HG03439 (cell line): ENCODE measurements at regions not wholly inside any gene's neighbourhood (a gene's known extent, or its start where the extent isn't known, plus 50 kb on each side); places are given as distances from the start of the nearest gene placed in this dataset.
"Not testable (repeated sequence)": the region's sequence is repeated elsewhere in the genome, so short reads cannot be mapped to it uniquely, and the experiment has no call there.

Source experiments
- ATAC-seq: cut with Tn5 transposase; IDR thresholded peaks from one replicate; pipeline ENCODE4 v1.9.1; 2021; ENCODE audit warnings: mild to moderate bottlenecking, moderate library complexity; ENCODE audit not compliant: unreplicated experiment

DNA sequence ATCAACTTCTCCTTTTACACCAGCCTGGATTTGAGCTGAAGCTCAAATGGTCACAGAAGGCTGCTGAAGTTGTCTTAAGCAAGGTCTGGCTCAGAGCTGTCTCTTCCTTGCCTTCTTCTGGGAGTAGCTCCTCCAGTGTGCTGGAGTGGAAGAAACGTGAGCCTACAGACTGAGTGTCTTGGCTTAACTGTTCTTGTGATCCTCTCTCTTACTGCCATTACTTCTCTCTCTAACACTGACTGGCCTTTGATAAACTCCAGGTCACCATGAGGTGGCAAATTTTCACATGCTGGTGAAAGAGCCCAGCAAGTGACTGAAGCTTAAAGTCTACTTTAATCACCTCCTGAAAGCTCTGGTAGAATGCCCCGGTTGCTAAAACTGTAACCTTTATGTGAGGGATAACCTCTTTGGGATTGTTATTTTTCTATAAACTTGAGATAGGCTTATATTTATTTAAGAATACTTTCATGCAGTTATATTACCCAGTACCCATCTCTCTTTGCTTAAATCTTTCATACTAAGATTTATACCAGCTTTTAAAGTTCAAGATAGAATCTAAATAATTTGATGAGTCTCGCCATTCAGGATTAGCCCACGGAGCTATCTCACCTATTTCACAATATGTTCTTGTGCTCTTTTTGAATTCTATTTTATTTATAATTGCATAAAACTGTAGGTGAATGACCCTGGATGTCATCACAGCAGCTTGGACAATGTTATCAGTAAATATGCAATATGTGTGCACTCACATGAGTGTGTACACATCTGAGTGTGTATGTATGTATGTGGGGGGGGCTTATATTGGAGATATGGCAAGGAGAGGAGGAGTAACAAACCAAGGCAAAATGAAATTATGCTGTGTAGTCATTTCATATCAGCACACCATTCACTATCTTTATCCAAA lies 924.0 kb downstream of the LTN1 start:
- no peak for ATAC-seq

DNA sequence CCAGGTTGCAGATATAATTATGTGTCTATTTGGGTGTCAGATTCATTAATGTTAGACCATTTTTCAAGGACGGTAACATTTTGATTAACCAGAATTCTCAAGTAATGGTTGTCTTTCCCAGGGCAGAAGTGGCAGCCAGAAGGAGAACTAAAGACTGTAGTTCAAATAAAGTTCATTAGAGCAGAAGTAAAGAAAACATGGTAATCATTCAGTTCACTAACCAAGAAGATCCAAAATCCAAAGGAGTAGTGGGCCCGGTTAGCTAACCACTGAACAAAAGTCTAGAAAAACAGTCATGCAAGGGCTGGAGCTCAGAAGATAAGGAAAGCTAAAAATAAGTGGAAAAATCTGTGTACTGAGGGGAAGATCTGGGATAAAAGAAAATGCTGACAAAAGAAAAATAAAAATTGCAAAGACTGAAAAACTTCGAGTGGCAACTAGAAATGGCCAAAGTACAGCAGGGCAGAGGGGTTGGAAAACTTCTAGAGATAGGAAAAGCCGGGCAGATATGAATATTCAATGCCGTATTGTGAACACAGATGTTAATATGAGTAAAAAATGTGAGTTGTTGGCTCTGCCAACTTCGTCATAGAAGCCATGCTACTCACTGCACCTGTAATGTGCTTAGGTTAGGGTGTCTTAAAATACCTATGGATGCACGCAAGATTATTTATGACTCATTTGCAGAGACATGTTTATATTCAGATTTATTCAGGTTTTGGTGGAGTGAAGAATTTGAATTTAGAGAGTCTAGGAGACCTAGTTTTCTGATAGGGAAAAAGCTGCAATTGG lies 925.9 kb downstream of the LTN1 start:
- ATAC-seq, result no peak

DNA sequence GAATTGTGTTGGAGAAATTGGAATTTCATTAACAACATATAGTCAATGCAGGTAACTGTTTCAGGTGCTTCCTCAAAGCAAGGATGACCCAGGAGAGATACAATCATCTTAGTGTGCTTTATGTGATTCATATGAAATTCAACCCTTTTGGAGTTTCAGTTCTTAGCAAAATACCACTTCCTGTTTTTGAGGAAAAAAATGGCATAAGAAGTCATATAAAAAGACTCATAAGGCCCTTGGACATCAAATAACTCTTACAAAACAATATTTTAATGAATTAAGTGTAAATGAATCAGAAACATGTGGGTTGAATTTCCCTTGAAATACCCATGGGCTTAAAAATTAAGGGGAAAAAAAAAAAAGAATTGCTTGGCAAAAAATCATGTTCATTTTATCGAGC lies 926.6 kb downstream of the LTN1 start:
- no peak for ATAC-seq

DNA sequence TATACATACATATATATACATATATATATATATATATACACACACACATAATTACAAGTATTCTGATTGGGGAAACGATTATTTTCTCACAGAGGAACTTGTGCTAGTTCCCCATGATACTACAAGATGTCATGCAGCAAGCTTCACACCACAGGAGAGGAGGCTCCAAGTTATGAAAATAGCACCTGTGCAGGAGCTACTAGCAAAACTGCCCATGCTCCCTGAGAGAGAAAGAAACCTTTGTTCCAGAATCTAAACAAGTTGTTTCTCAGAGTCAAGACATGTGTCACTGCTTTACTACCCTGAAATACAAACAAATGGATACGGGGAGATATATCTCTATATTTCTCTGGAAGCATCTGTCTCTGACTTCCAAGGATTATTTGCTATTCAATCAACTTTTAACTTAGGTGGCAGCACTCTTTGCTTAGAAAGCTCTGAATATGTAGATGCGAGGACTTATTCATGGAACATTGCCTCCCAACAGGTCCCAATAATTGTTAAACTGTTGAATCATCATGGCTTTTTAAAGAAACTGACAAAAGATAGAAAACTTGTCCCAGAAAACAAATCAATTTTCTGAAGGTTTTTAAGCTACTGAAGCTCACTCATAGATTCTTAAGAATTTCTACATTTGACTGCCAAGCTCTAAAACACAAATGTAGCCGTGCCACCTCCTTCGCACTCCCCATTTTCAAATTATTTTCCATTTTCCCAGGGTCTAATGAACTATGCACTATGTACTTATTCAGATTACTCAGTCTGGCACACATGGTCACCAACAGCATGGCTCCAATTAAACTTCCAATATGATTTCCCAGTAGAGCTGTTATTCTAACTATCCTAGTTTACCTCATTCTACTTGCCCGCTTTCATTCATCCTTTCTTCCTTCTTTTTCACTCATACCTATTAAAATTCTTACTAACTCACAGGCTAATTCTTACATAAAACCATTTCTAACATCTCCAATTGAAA lies 929.1 kb downstream of the LTN1 start:
- ATAC-seq, result no peak

DNA sequence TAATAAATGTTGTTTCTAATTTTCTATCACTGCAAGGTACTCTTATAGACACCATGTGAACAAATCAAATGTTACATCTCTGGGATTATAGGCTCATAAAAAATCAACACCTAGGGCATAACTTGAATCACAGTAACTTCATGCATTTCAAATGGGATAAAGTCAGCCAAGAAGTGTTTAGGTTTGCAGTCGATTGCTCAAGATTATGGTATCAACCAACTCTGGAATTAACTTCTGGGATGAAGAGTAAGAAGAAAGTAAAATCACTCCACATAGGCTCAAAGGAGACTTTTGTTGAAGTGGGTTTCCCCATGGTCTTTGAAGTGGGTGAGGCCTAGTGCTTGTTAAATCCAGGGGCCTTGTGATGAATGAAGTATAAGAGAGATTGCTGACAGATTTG lies 939.7 kb downstream of the LTN1 start:
- ATAC-seq, result not testable (repeated sequence)

DNA sequence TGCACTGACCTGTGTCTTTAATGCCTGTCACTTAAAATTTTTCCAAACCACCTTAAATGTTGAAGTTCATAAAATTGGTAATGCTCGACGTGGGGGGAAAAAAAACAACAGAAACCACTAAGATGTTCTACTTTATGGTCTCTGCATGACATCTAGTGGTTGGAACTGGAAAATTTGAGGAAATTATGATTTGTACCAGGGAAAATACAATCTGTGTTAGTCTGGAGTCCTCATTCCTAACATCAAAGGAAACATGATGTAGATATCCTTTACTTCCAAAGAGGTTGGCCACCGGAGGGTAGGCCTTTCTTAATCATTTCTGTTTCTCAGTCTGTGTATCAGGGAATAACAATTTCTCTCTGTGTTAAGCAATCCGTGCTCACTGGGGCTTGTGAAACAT lies 941.0 kb downstream of the LTN1 start:
- not testable (repeated sequence) for ATAC-seq

DNA sequence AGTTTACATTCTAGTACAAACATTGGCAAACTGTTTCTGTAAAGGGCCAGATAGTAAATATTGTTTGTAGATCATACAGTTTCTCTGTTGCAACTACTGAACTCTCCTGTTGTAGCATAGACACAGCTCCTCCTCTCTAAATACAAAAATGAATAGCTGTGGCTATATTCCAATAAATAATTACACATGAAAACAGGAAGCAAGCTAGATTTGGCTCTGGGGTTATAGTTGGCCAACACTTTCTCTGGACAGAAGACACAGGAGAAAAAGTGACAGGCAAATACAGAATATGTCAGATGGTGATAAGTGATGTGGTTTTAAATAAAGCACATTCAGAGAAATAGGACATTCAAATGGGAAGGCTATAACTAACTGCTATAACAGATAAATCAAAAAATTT lies 957.0 kb downstream of the LTN1 start:
- ATAC-seq, result not testable (repeated sequence)

DNA sequence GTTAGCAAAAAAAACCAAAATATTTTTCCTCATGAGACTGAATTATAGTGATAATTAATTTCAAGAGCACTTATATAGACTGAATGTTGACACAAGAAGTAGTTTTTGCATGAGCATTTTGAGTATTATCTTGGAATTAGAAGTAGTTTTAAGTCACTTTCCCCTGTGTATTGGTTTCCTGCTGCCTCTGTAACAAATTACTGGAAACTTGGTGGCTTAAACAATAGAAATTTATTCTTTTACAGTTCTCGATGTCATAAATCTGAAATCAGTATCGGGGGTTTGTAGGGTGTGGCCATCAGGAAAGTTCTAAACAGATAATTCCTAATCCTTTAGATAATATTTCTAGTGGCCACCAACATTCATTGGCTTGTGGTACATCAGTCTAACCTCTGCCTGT lies 957.8 kb downstream of the LTN1 start:
- not testable (repeated sequence) for ATAC-seq

DNA sequence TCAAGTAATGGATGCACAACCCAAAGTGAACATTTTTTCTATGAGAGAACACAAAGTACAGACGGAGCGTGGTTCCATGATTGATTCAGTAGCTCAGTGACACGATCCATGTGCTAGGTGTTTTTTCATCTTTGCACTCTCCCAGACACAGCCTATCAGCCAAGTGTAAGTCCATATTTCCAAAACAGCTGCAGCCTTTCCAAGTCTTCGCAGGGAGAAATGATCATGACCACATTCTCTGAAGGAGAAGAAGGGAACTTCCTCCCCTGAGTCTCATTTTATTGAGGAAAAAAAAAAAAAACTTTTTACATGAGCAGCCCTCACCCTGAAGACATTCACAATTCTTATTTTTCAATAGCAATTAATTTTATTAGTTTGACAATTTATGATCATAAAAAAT lies 958.3 kb downstream of the LTN1 start:
- ATAC-seq, result not testable (repeated sequence)

DNA sequence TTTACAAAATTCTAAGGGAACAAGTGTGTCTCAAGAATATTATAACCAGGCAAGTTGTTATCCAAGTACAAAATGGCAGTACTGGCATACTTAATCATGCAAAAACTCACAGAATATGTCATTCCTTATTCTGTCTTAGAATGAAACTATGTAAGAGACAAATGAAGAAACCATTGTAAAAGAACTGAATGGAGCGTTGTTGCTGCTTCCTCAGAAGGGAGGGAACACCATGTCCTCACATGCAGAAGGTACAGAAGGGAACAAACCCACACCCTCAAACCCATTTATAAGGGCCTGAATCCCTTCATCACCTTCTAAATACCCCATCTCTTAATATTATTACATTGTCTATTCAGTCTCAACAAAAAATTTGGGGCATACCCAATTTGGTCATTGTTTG lies 960.0 kb downstream of the LTN1 start:
- not testable (repeated sequence) for ATAC-seq

DNA sequence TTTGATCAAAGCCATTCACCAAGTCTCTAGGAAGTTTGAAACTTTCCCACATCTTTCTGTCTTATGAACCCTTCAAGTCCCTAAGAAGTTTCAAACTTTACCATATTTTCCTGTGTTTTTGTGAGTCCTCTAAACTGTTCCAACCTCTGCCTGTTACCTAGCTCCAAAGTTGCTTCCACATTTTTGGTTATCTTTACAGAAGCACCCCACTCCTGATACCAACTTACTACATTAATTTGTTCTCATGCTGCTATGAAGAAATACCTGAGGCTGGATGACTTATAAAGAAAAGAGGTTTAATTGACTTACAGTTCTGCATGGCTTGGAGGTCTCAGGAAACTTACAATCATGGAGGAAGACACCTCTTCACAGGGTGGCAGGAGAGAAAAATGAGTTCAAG lies 961.6 kb downstream of the LTN1 start:
- not testable (repeated sequence) for ATAC-seq

DNA sequence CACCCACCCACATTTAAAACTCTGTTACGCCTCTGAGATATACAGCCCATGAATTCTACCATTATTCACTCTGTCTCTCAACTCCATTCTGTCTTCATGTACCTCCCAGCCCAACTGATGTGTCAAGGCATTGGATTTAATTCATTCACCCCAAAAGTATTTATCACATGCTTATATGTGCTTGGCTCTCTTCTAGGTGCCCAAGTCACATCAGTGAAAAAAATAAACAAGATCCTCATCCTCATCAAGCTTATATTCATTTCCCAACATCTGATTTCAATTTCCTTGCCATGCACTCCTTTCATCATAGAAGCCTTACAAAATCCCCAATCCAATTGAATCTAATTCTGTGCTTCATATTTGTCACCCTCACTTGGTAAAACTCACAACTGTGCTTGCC lies 967.6 kb downstream of the LTN1 start:
- ATAC-seq, result no peak

DNA sequence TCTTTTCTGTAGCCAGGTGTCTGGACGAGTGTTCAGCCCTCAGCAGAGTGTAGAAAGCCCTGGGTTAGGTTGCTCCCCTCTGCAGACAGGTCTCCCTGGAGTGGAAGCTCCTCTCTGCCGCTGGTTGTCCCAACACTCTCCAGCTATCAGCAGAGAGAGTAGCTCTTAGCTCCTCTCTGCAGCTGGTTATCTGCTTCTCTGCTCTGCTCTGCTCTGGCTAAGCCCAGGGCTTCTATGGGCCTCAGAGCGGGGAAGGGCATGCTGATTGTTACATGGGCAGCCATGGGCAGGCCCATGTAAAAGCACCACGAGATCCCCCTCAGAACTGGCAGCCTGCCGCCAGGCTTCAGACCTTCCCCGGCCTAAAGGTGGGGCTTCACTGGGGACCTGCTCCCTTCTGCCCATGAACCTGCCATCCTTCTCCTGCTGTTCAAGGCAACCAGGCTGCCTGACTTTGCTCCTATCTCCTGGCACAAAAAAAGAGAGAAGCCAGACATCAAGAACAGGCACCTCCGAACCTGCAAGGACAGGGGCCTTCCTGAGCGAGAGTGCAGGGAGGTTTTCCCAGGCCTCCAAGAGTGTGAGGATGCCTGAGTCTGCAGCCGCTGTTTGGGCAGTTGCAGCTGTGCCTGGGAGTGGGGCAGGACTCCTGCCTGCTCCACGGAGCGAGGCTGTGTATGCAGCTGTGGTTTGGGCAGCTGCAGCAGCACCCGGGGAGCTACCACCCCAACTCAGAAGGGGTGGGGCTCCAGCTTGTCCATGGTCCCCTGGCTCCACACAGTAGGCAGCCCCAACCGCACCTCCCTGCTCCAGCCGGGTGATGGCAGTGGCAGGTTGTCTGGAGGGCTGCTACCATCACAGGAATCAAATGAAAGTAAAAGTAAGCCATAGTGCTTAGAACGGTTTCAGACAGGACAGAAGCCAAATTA lies 973.7 kb downstream of the LTN1 start:
- ATAC-seq, result peak; percentile 67

DNA sequence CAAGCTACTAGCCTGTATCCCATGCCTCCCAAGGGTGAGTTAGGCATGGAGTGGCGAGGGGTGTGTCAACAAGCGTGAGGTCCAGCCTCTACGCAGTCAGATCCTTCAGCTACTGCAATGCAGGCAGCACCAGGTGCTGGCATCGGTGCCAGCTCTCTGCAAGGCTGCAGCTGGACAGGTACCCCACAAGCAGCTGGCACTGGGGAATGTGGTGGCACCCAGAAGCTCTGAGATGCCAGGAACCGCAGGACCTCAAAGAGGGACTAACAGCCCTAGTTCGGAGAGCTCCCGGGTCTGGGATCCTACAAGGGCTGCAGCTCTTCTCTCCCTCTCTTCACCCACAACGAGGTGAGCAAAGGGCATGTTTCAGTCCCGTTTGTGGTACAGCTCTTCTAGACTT lies 974.5 kb downstream of the LTN1 start:
- no peak for ATAC-seq

DNA sequence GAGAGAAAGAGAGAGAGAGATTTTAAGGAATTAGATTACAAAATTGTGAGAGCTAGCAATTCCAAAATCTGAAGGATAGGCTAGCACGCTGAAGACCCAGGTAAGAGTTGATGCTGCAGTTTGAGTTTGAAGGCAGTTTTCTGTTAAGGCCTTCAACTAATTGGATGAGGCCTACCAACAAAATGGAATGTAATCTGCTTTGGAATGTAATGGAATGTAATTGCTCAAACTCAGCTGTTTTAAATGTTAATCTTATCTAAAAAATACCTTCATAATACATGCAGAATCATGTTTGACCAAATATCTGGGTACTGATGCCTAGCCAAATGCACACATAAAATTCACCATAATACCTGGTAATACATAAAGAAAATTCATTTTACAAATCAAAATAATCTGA lies 976.1 kb downstream of the LTN1 start:
- no peak for ATAC-seq

DNA sequence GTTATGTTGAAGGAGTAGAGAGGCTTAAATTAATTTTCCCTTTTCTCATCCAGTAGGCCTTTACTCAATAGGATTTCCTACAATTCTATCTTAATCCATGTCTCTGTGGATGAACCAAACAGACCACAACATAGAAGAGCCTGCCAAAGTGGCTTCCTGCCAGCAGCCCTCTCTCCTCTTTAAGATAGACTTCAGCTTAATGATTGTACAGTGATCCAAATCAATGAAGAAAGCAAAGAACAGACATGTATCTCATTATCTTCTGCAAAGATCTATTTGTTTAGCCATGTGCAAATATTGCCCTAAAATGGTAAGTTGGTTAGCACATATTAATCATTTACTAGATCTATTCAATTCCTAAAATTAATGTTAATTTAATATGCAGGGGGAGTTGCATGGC lies 979.6 kb downstream of the LTN1 start:
- not testable (repeated sequence) for ATAC-seq

DNA sequence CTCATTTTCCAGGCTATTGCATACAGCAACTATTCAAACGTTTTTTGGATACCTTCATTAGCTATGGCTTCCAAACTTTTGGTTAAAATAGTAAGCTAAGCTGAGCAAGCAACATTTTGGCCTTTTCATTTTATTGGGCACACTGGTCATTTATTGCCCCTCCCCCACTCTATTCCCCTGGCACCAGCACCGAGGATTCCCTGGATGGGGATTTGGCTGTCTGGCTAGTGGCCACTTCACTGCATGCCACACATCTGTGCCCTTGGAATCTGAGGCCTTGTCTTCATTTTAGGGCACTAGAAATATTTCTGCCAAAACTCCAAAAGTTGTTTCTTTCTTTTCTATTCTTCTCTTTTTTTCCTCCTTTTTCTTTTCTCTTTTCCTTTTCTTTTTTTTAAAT lies 980.7 kb downstream of the LTN1 start:
- not testable (repeated sequence) for ATAC-seq

DNA sequence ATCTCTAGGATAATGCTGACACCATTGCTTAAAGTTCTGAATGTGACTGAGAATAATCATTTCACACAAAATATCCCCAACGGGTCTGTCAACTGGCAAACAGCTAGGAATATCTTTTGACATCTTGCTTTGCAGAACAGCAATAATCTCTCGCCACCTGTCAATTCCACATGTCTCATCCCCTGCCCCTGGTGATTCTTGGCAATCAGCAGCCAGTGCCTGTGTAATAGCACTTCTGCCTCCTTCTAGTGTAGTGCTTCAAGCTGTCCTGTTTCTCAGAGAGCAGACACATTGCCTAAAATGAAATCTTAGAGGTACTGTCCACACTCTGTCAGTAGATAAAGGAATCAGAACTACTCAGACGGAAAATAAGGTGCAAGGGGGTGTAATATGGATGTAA lies 984.4 kb downstream of the LTN1 start:
- not testable (repeated sequence) for ATAC-seq

DNA sequence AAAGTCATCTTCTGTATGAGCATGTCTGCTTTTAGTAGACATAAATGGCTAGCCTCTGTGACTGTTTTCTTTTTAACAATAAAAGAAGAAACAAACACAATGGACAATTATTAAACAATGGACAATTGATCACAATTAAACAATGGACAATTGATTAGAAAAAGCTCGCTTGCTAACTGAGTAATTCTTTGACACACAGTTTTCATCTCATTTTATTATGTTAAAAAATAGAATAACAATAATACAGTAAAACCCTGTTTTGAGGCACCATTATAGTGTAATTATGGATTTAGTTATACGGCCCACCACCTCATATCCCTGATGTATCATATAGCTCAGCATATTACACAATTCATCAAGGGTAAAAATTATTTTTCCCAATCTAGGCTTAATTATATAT lies 989.0 kb downstream of the LTN1 start:
- not testable (repeated sequence) for ATAC-seq

DNA sequence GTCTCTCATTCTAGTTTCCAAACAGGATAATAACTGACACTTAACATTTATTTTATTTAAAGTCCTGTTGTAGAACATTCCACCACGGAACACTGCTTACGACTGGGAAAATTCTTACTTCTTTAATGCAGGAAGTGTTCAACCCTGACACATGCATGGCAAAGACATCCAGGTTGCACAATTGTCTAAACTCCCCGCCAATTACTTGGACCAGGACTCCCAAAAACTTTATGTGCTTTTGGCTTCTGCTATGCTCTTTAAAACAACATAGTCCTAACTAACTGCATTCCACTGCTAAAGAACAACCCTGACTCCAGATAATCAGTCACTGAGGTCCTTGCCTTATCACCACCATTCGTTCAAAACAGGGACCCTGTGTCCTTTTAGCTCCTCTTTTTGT lies 995.8 kb downstream of the LTN1 start:
- ATAC-seq, result not testable (repeated sequence)
